Mesodermal cell (in vitro differentiated cells): ENCODE measurements at regions not wholly inside any gene's neighbourhood (a gene's known extent, or its start where the extent isn't known, plus 50 kb on each side); places are given as distances from the start of the nearest gene placed in this dataset.

Source experiments
- H3K27ac ChIP-seq: 2 replicates; pipeline ENCODE4 v1.7.0; 2013; ENCODE audit warnings: mild to moderate bottlenecking, low read depth, low read length, moderate library complexity; ENCODE audit not compliant: severe bottlenecking
- H3K36me3 ChIP-seq: 2 replicates; pipeline ENCODE4 v1.7.1; 2013; ENCODE audit warnings: mild to moderate bottlenecking, low read length, moderate library complexity; ENCODE audit not compliant: control insufficient read depth, insufficient read depth
- H3K4me1 ChIP-seq: one replicate; pipeline ENCODE4 v1.7.1; 2013; ENCODE audit warnings: mild to moderate bottlenecking, low read length; ENCODE audit not compliant: insufficient read depth, control insufficient read depth, poor library complexity, severe bottlenecking
- H3K4me3 ChIP-seq: 2 replicates; pipeline ENCODE4 v1.7.0; 2013; ENCODE audit warnings: low read length, control low read depth, mild to moderate bottlenecking; ENCODE audit not compliant: insufficient read depth, poor library complexity, severe bottlenecking; ENCODE audit errors: extremely low read depth
- H3K9me3 ChIP-seq: 2 replicates; pipeline ENCODE4 v1.7.1; 2013; ENCODE audit warnings: mild to moderate bottlenecking, low read length, moderate library complexity; ENCODE audit not compliant: control insufficient read depth
- WGBS, 2 experiments: methylation state at CpG; one replicate each; pipeline ENCODE4 v1.1.5; 2013; ENCODE audit warnings: missing lambda C conversion rate in 2 of 2; ENCODE audit not compliant: insufficient coverage in 2 of 2; 5-methylcytosine and 5-hydroxymethylcytosine counted together

GRCh38 chr7:125173571-125173970, 243.9 kb upstream of the POT1 start:
- 80 to 100% methylated on average over 1 to 2 of the region's 2 CpGs for WGBS, 2 experiments
- Histone ChIP-seq H3K4me1 (no peaks in the 10 kb centered on the region), H3K9me3 (no peaks in the 10 kb centered on the region), H3K36me3 (no peaks in the 10 kb centered on the region), H3K27ac (no peak overlapping the region), H3K4me3 (no peak overlapping the region)

DNA sequence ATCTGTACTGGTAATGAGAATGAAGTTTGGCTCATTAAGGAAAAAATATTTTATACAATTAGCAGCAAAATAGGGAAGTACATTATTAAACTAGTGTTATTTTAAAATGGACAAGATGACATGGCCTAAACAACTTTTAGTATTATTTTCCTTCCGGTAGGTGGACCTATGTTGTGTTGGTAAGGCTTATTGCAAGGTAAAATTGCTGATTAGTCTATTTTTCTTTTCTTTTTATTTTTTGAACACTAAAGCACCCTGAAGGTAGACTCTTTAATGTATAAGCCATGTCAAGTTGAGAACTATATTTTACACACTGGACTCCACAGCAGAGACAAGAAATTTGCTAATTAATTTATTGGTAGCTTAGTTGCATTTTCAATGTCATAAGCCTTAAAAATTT, 239.5 kb upstream of the POT1 start:
- Histone ChIP-seq H3K9me3 (no peaks in the 10 kb centered on the region), H3K27ac (no peak overlapping the region), H3K36me3 (no peaks in the 10 kb centered on the region), H3K4me1 (no peaks in the 10 kb centered on the region), H3K4me3 (no peak overlapping the region)
- 100% methylated on average over 1 of the region's 1 CpG; no CpG with 5 or more reads in 1 of the 2 experiments for WGBS, 2 experiments

DNA sequence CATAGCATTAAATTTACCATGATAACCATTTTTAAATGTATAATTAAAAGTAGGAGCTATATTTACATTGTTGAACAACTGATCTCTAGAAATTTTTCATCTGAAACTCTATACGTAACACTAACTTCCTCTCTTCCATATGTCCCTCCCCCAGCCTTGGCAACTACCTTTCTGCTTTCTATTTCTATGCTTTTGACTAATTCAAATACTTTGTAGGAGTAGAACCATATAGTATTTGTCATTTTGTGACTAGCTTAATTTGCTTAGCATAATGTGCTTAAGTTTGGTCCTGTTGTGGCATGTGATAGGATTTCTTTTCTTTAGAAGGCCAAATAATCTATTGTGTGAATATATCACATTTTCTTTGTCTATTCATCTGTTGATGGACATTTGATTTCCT, 225.3 kb upstream of the POT1 start:
- WGBS, 2 experiments, result no CpG with 5 or more reads among the region's 1 CpG
- Histone ChIP-seq H3K4me1 (no peaks in the 10 kb centered on the region), H3K4me3 (no peak overlapping the region), H3K36me3 (no peaks in the 10 kb centered on the region), H3K9me3 (no peaks in the 10 kb centered on the region), H3K27ac (no peak overlapping the region)

- WGBS, 2 experiments, result no CpG with 5 or more reads among the region's 1 CpG
- Histone ChIP-seq H3K4me1 (no peaks in the 10 kb centered on the region), H3K27ac (no peak overlapping the region), H3K9me3 (no peaks in the 10 kb centered on the region), H3K36me3 (no peaks in the 10 kb centered on the region), H3K4me3 (no peak overlapping the region)
Observed at GRCh38 chr7:125149151-125149550, 219.5 kb upstream of the POT1 start.

DNA sequence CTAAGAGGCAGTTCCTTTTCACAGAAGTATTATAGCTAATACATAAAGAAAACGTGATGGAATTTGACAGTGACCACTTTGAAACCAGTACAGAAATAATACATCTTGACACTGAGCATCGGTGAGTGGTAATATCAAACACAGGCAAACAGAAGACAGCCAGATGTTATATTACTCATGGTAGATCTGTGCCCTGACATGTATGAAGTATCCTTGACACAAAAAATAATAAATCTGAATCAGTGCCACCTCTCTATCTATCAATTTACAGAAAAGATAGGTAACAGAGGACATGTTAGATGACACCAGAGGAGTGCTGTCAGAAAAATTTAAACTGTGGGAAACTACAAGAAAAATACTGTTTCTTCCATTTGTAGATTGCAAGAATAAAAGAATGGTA, 217.4 kb upstream of the POT1 start:
- Histone ChIP-seq H3K4me3 (no peak overlapping the region), H3K36me3 (no peaks in the 10 kb centered on the region), H3K4me1 (no peaks in the 10 kb centered on the region), H3K9me3 (no peaks in the 10 kb centered on the region), H3K27ac (no peak overlapping the region)
- no CpG with 5 or more reads among the region's 2 CpGs for whole genome bisulfite sequencing, 2 experiments

DNA sequence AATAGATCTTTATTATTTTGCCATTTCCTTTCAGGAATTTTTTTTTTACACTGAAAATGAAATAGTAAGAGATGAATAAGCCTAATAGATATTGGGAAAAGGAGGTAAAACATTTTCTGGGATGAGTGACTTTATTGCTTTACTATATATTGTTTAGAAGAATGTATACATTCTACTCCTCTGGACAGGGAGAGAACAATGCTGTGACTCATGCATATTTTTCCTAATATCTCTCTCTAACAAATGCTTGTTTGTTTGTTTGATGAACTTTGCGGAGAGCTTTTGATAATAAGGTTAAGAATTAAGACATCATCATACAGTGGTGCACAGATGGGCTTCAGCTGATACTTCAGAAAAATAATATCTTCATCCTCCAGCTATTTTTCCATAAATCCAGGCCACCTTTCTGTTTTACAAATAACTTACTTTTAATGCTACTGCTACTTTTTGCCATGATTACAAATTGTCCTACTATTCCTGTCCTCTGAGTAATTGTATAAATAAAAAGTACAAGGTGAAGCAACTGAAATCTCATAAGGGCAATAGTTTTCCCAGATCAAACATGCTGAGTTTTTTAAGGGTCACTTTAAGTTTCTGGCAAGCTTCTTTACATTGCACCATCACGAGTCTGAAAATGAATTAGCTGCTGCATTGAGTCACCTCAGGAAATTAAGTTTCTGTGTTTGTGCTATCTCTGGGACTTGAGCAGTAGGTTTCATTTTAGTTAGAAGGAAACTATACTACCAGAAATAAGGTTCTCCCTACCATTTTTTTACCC, 207.3 kb upstream of the POT1 start:
- H3K4me1 ChIP-seq, result peaks cover 8% of the 10 kb centered on the region
- no peaks in the 10 kb centered on the region for H3K9me3 ChIP-seq
- no CpG with 5 or more reads among the region's 2 CpGs for WGBS, 2 experiments
- no peaks in the 10 kb centered on the region for H3K36me3 ChIP-seq
- H3K27ac ChIP-seq, result no peak overlapping the region
- no peak overlapping the region for H3K4me3 ChIP-seq

GRCh38 chr7:125136341-125136740, 206.7 kb upstream of the POT1 start:
- no CpG with 5 or more reads among the region's 1 CpG for WGBS, 2 experiments
- H3K9me3 ChIP-seq, result no peaks in the 10 kb centered on the region
- no peak overlapping the region for H3K27ac ChIP-seq
- H3K4me1 ChIP-seq, result peaks cover 8% of the 10 kb centered on the region
- no peaks in the 10 kb centered on the region for H3K36me3 ChIP-seq
- H3K4me3 ChIP-seq, result no peak overlapping the region

DNA sequence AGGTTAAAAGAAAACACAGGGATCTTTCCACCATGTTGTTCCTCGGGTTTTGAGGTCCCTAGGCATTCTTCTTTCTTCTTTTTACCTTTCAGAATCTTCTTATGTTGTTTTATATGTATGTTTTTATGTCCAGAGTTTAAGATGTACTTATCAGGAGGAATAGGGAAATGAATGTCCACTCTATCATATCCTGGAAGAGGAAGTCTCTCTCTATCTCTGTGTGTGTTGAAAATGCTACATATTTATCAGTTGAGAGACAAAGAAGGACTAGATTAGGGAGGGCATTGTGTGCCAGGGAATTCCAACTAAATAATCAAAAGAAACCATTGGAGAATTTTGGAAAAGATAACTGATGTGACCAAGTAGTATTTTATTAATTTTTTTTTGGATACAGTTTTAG, 200.5 kb upstream of the POT1 start:
- Histone ChIP-seq H3K4me3 (no peak overlapping the region), H3K9me3 (no peaks in the 10 kb centered on the region), H3K36me3 (no peaks in the 10 kb centered on the region), H3K27ac (no peak overlapping the region), H3K4me1 (no peaks in the 10 kb centered on the region)
- WGBS, 2 experiments, result no CpG with 5 or more reads among the region's 1 CpG

GRCh38 chr7:125127304-125127703, 197.7 kb upstream of the POT1 start:
- 60 to 100% methylated on average over 1 to 3 of the region's 4 CpGs for WGBS, 2 experiments
- H3K27ac ChIP-seq, result no peak overlapping the region

DNA sequence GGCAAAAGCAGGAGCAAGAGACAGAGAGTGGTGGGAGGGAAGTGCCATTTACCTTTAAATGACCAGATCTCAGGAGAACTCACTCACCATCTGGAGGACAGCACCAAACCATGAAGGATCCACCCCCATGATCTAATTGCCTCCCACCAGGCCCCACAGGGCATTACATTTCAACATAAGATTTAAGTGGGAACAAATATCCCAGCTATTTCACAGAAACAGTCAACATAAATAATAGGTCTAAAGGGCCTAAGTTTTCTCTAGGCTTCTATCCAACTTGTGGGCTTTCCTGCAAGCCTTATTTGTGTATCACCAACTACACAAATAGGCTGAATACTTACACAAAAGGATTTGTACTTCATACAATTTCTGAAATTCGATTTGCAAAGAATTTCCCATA, 196.8 kb upstream of the POT1 start:
- H3K36me3 ChIP-seq, result no peaks in the 10 kb centered on the region
- no peak overlapping the region for H3K27ac ChIP-seq
- no peaks in the 10 kb centered on the region for H3K4me1 ChIP-seq
- H3K9me3 ChIP-seq, result no peaks in the 10 kb centered on the region
- no peak overlapping the region for H3K4me3 ChIP-seq
- WGBS, 2 experiments, result 83 to 87% methylated on average over 1 of the region's 1 CpG

More at GRCh38 chr7:125127304-125127703, 197.7 kb upstream of the POT1 start:
- Histone ChIP-seq H3K36me3 (no peaks in the 10 kb centered on the region), H3K4me1 (no peaks in the 10 kb centered on the region), H3K4me3 (no peak overlapping the region), H3K9me3 (no peaks in the 10 kb centered on the region)

DNA sequence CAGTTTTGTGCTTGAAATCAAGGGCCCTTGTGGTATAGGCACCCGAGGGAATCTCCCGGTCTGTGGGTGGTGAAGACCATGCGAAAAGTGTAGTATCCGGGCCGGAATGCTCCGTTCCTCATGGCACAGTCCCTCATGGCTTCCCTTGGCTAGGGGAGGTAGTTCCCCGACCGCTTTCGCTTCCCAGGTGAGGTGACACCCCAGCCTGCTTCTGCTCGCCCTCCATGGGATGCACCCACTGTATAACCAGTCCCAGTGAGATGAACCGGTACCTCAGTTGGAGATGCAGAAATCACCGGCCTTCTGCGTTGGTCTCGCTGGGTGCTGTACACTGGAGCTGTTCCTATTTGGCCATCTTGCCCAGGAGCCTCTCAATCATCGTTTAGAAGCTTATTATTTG, 195.7 kb upstream of the POT1 start:
- 94 to 97% methylated on average over 8 to 14 of the region's 15 CpGs for WGBS, 2 experiments
- Histone ChIP-seq H3K4me3 (no peak overlapping the region), H3K9me3 (no peaks in the 10 kb centered on the region), H3K27ac (no peak overlapping the region), H3K4me1 (no peaks in the 10 kb centered on the region), H3K36me3 (no peaks in the 10 kb centered on the region)
